ENCODE measurements at regions not wholly inside any gene's neighbourhood (a gene's known extent, or its start where the extent isn't known, plus 50 kb on each side); places are given as distances from the start of the nearest gene placed in this dataset.

GRCh38 chr4:163795885-163796284 is 301.4 kb downstream of the TMA16 start:
- TF ChIP-seq CTCF (IDR thresholded peaks at IDR 0.05; ENCODE audit: low read depth, low read length, missing input control) = no peak
- no peak for TF ChIP-seq ZBTB33 (IDR thresholded peaks at IDR 0.05)
- TF ChIP-seq GABPA (IDR thresholded peaks at IDR 0.05 in 1 of 2, conservative IDR thresholded peaks at IDR 0.05 in 1 of 2) = no peak
- TF ChIP-seq FOXA1 (IDR thresholded peaks at IDR 0.05) = no peak
- TF ChIP-seq HNF4A (conservative IDR thresholded peaks at IDR 0.05) = no peak
- no peak for TF ChIP-seq TAF1 (conservative IDR thresholded peaks at IDR 0.05)
- no peak for TF ChIP-seq EGR1 (IDR thresholded peaks at IDR 0.05; ENCODE audit: low read depth in 2 of 2)
- no peak for TF ChIP-seq YY1 (IDR thresholded peaks at IDR 0.05)
- no peak for TF ChIP-seq REST (IDR thresholded peaks at IDR 0.05)
- TF ChIP-seq ATF3 (IDR thresholded peaks at IDR 0.05) = no peak
- no peak for TF ChIP-seq MAX (IDR thresholded peaks at IDR 0.05)

Data from liver (tissue), 3 donors.